Astrocyte of the cerebellum (primary cell): ENCODE measurements at regions not wholly inside any gene's neighbourhood (a gene's known extent, or its start where the extent isn't known, plus 50 kb on each side); places are given as distances from the start of the nearest gene placed in this dataset.

ENCODE experiments used
- DNase-seq: peaks from one replicate; pipeline ENCODE4 v3.0.0-alpha.2; 2011; ENCODE audit warnings: low read depth
- H3K4me3 ChIP-seq: 2 replicates; pipeline ENCODE4 v1.5.1; 2011; ENCODE audit warnings: mild to moderate bottlenecking, low read depth, low read length, moderate library complexity
- CTCF ChIP-seq: IDR thresholded peaks from 2 replicates; pipeline ENCODE4 v1.5.1; 2012; ENCODE audit warnings: low read length, low read depth, moderate library complexity, mild to moderate bottlenecking; ENCODE audit errors: missing control alignments
- in situ Hi-C: cut with HindIII; loops from 2 replicates; pipeline ENCODE4 v1.10.0; 2017; ENCODE audit warnings: low sequenced_read_pairs

- no peak for DNase-seq
- H3K4me3 ChIP-seq, result no peak overlapping the region
- no peak for TF ChIP-seq CTCF
- in situ Hi-C loops, result no loop called here
Observed at GRCh38 chr12:41869432-41869831, 275.2 kb downstream of the GXYLT1 start.

- TF ChIP-seq CTCF, result no peak
Observed at GRCh38 chr12:41866878-41867430, 277.7 kb downstream of the GXYLT1 start.

GRCh38 chr12:41856228-41856627 lies 288.4 kb downstream of the GXYLT1 start:
- in situ Hi-C loops, result no loop called here
- no peak overlapping the region for H3K4me3 ChIP-seq
- TF ChIP-seq CTCF, result no peak
- DNase-seq, result no peak

More at GRCh38 chr12:41866878-41867430, 277.7 kb downstream of the GXYLT1 start:
- no peak overlapping the region for H3K4me3 ChIP-seq
- no peak for DNase-seq
- in situ Hi-C loops, result no loop called here

- no peak for DNase-seq
- in situ Hi-C loops, result no loop called here
- H3K4me3 ChIP-seq, result no peak overlapping the region
- no peak for TF ChIP-seq CTCF
Observed at GRCh38 chr12:41850046-41850445, 294.6 kb downstream of the GXYLT1 start.

- TF ChIP-seq CTCF, result no peak
- H3K4me3 ChIP-seq, result no peak overlapping the region
- in situ Hi-C loops, result no loop called here
- no peak for DNase-seq
Observed at GRCh38 chr12:41846718-41847117, 298.0 kb downstream of the GXYLT1 start.

GRCh38 chr12:41836416-41836815 lies 308.3 kb downstream of the GXYLT1 start:
- TF ChIP-seq CTCF, result no peak
- H3K4me3 ChIP-seq, result no peak overlapping the region
- DNase-seq, result no peak
- in situ Hi-C loops, result no loop called here
